ENCODE measurements at regions not wholly inside any gene's neighbourhood (a gene's known extent, or its start where the extent isn't known, plus 50 kb on each side); places are given as distances from the start of the nearest gene placed in this dataset.

DNA sequence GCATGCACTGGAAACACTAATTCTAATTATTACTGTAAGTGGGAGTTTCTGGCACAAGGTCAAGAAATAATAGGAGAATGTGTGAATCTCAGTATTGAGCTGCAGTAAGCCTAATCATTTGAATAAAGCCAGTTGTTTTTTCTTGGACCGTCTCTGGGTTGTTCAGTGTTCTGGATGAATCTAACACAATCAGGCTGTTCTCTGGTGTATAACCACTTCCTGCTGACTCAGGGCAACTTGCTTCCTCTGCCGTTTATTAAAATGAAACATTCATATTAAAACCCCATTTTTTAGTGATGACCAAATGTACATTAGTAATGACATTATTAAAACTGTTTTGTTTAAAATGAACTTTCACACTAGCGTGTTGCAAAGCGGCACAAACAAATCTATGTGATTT, 273.1 kb upstream of the SNX7 start:
- no peak for TF ChIP-seq CTCF (IDR thresholded peaks at IDR 0.05)
- TF ChIP-seq POLR2A (IDR thresholded peaks at IDR 0.05): no peak

Data from body of pancreas (tissue), 4 donors.